ENCODE measurements at regions not wholly inside any gene's neighbourhood (a gene's known extent, or its start where the extent isn't known, plus 50 kb on each side); places are given as distances from the start of the nearest gene placed in this dataset.

GRCh38 chr4:108240366-108240765, 71.6 kb upstream of the LEF1 start:
- Mint-ChIP-seq H3K4me1 (no peaks in the 10 kb centered on the region), H3K9me3 (peaks cover 0 to 8% (median 0%) of the 10 kb centered on the region in 7 donors), H3K27ac (no peak overlapping the region), H3K4me3 (no peak overlapping the region), H3K27me3 (ENCODE audit: low read depth in 3 of 3) (peaks cover 0 to 1% (median 0%) of the 10 kb centered on the region in 3 donors), H3K36me3 (no peaks in the 10 kb centered on the region)
- no peak overlapping the region for H3K27ac ChIP-seq (ENCODE audit: low read depth in 1 of 2, low read length in 2 of 2)
- TF ChIP-seq, protein P1, sequence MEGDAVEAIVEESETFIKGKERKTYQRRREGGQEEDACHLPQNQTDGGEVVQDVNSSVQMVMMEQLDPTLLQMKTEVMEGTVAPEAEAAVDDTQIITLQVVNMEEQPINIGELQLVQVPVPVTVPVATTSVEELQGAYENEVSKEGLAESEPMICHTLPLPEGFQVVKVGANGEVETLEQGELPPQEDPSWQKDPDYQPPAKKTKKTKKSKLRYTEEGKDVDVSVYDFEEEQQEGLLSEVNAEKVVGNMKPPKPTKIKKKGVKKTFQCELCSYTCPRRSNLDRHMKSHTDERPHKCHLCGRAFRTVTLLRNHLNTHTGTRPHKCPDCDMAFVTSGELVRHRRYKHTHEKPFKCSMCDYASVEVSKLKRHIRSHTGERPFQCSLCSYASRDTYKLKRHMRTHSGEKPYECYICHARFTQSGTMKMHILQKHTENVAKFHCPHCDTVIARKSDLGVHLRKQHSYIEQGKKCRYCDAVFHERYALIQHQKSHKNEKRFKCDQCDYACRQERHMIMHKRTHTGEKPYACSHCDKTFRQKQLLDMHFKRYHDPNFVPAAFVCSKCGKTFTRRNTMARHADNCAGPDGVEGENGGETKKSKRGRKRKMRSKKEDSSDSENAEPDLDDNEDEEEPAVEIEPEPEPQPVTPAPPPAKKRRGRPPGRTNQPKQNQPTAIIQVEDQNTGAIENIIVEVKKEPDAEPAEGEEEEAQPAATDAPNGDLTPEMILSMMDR (IDR thresholded peaks at IDR 0.05) = no peak
- H3K4me3 ChIP-seq (replicated peaks in 1 of 3; ENCODE audit: low read depth in 2 of 3, low read length in 3 of 3) = no peak overlapping the region
- no peak overlapping the region for H3K4me2 ChIP-seq (replicated peaks; ENCODE audit: extremely low read depth, low read length, poor library complexity, severe bottlenecking)
- no peaks in the 10 kb centered on the region for H3K9me3 ChIP-seq (replicated peaks in 1 of 2; ENCODE audit: control insufficient read depth in 1 of 2, insufficient read depth in 1 of 2, low read length in 2 of 2)
- H3K27me3 ChIP-seq (ENCODE audit: control insufficient read depth in 2 of 2, insufficient read depth in 2 of 2, low read length in 2 of 2) = no peaks in the 10 kb centered on the region
- intact Hi-C loops (cut with micrococcal nuclease) = no loop called here
- H3K4me1 ChIP-seq (ENCODE audit: control insufficient read depth in 1 of 2, insufficient read depth in 2 of 2, low read length in 2 of 2) = no peaks in the 10 kb centered on the region
- H3K36me3 ChIP-seq (replicated peaks in 1 of 2; ENCODE audit: control insufficient read depth in 1 of 2, insufficient read depth in 2 of 2, low read length in 2 of 2) = no peaks in the 10 kb centered on the region
- no peaks in the 10 kb centered on the region for H3K79me2 ChIP-seq (ENCODE audit: insufficient read depth, low read length)
- H2AFZ ChIP-seq (ENCODE audit: insufficient read depth, low read depth, low read length, poor library complexity, severe bottlenecking) = no peak overlapping the region
- H4K20me1 ChIP-seq (ENCODE audit: insufficient read depth, low read length) = no peaks in the 10 kb centered on the region
- DNase-seq = no peak
- no peak overlapping the region for H3K9ac ChIP-seq (ENCODE audit: insufficient read depth, low read length, poor library complexity, severe bottlenecking)

DNA sequence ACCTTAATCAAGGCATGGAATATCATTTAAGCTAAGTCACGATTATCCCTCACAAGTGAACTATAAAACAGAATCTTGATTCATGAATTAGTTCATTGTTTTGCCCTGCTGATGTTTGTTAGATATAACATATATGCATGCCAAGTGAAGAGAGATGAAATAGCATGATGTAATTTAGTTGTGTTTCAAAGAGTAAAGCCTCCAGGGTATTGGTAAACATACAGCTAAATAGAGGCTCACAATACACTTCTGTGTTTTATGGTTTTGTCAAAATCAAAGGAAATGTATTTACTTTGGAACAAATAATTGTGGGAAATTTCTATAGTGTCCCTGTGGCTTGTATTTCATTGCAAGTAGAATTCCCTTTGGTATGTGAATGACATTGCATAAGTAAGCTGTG, 69.0 kb upstream of the LEF1 start:
- Histone ChIP-seq H3K4me2 (replicated peaks; ENCODE audit: extremely low read depth, low read length, poor library complexity, severe bottlenecking) (no peak overlapping the region), H3K79me2 (ENCODE audit: insufficient read depth, low read length) (no peaks in the 10 kb centered on the region), H3K36me3 (replicated peaks in 1 of 2; ENCODE audit: control insufficient read depth in 1 of 2, insufficient read depth in 2 of 2, low read length in 2 of 2) (no peaks in the 10 kb centered on the region), H3K27me3 (ENCODE audit: control insufficient read depth in 2 of 2, insufficient read depth in 2 of 2, low read length in 2 of 2) (no peaks in the 10 kb centered on the region), H4K20me1 (ENCODE audit: insufficient read depth, low read length) (no peaks in the 10 kb centered on the region), H3K4me3 (replicated peaks in 1 of 3; ENCODE audit: low read depth in 2 of 3, low read length in 3 of 3) (no peak overlapping the region), H3K9me3 (replicated peaks in 1 of 2; ENCODE audit: control insufficient read depth in 1 of 2, insufficient read depth in 1 of 2, low read length in 2 of 2) (no peaks in the 10 kb centered on the region), H3K9ac (ENCODE audit: insufficient read depth, low read length, poor library complexity, severe bottlenecking) (no peak overlapping the region), H3K4me1 (ENCODE audit: control insufficient read depth in 1 of 2, insufficient read depth in 2 of 2, low read length in 2 of 2) (no peaks in the 10 kb centered on the region), H2AFZ (ENCODE audit: insufficient read depth, low read depth, low read length, poor library complexity, severe bottlenecking) (no peak overlapping the region), H3K27ac (ENCODE audit: low read depth in 1 of 2, low read length in 2 of 2) (no peak overlapping the region)
- no peaks in the 10 kb centered on the region for H3K4me1 Mint-ChIP-seq
- H3K27ac Mint-ChIP-seq = no peak overlapping the region
- no peak for DNase-seq
- H3K36me3 Mint-ChIP-seq = no peaks in the 10 kb centered on the region
- H3K27me3 Mint-ChIP-seq (ENCODE audit: low read depth in 3 of 3) = peaks cover 0 to 1% (median 0%) of the 10 kb centered on the region in 3 donors
- intact Hi-C loops (cut with micrococcal nuclease) = no loop called here
- H3K4me3 Mint-ChIP-seq = no peak overlapping the region
- WGBS (ENCODE audit: insufficient coverage) = 100% methylated on average over 1 of the region's 1 CpG
- TF ChIP-seq, protein P1 (IDR thresholded peaks at IDR 0.05) = no peak
- peaks cover 0 to 14% (median 3%) of the 10 kb centered on the region in 7 donors for H3K9me3 Mint-ChIP-seq
